ENCODE measurements at regions not wholly inside any gene's neighbourhood (a gene's known extent, or its start where the extent isn't known, plus 50 kb on each side); places are given as distances from the start of the nearest gene placed in this dataset.
"Not testable (repeated sequence)": the region's sequence is repeated elsewhere in the genome, so short reads cannot be mapped to it uniquely, and the experiment has no call there.

- Mint-ChIP-seq H3K9me3 (no peaks in the 10 kb centered on the region), H3K4me3 (no peak overlapping the region), H3K36me3 (no peaks in the 10 kb centered on the region), H3K27ac (no peak overlapping the region), H3K27me3 (peaks cover 3% of the 10 kb centered on the region), H3K4me1 (no peaks in the 10 kb centered on the region)
- CTCF ChIA-PET, result no interaction called here
- no peak for DNase-seq
These were observed 160.7 kb downstream of the MEX3B start for GRCh38 chr15:81885135-81885534.

- no peaks in the 10 kb centered on the region for H3K4me1 Mint-ChIP-seq
- CTCF ChIA-PET, result no interaction called here
- no peak overlapping the region for H3K4me3 Mint-ChIP-seq
- no peak overlapping the region for H3K27ac Mint-ChIP-seq
- no peaks in the 10 kb centered on the region for H3K27me3 Mint-ChIP-seq
- no peaks in the 10 kb centered on the region for H3K9me3 Mint-ChIP-seq
- H3K36me3 Mint-ChIP-seq, result no peaks in the 10 kb centered on the region
- DNase-seq, result no peak
These were observed 163.3 kb downstream of the MEX3B start for GRCh38 chr15:81882504-81882903.

GRCh38 chr15:81880833-81881232 is 165.0 kb downstream of the MEX3B start:
- CTCF ChIA-PET, result no interaction called here
- Mint-ChIP-seq H3K9me3 (no peaks in the 10 kb centered on the region), H3K4me1 (no peaks in the 10 kb centered on the region), H3K27me3 (no peaks in the 10 kb centered on the region), H3K4me3 (no peak overlapping the region), H3K27ac (no peak overlapping the region), H3K36me3 (no peaks in the 10 kb centered on the region)
- DNase-seq, result no peak

GRCh38 chr15:81880314-81880713 is 165.5 kb downstream of the MEX3B start:
- Mint-ChIP-seq H3K36me3 (no peaks in the 10 kb centered on the region), H3K4me1 (no peaks in the 10 kb centered on the region), H3K27me3 (no peaks in the 10 kb centered on the region), H3K9me3 (no peaks in the 10 kb centered on the region), H3K27ac (no peak overlapping the region), H3K4me3 (no peak overlapping the region)
- no peak for DNase-seq
- CTCF ChIA-PET, result no interaction called here

- DNase-seq, H3K27ac Mint-ChIP-seq, CTCF ChIA-PET, H3K9me3 Mint-ChIP-seq, H3K4me3 Mint-ChIP-seq, H3K4me1 Mint-ChIP-seq, H3K36me3 Mint-ChIP-seq, H3K27me3 Mint-ChIP-seq: not testable (repeated sequence)
These were observed 170.1 kb downstream of the MEX3B start for GRCh38 chr15:81875717-81876116.

GRCh38 chr15:81870746-81871106 is 175.1 kb downstream of the MEX3B start:
- H3K9me3 Mint-ChIP-seq, H3K27ac Mint-ChIP-seq, H3K27me3 Mint-ChIP-seq, H3K4me1 Mint-ChIP-seq, DNase-seq, H3K36me3 Mint-ChIP-seq, CTCF ChIA-PET: not testable (repeated sequence)
- H3K4me3 Mint-ChIP-seq, result peak overlapping the region; percentile 11

- H3K4me1 Mint-ChIP-seq, result not testable (repeated sequence)
These were observed 175.6 kb downstream of the MEX3B start for GRCh38 chr15:81870062-81870745.

GRCh38 chr15:81869161-81869954 is 176.5 kb downstream of the MEX3B start:
- no peak for DNase-seq
- H3K27me3 Mint-ChIP-seq, result peaks cover 3% of the 10 kb centered on the region
- H3K4me1 Mint-ChIP-seq, result no peaks in the 10 kb centered on the region
- CTCF ChIA-PET, result interaction anchor here (0.9 kb wide), 1 partner anchor 17 kb away, joined by 3 read pairs; no protein-coding TSS in a partner anchor
- no peak overlapping the region for H3K27ac Mint-ChIP-seq
- no peaks in the 10 kb centered on the region for H3K36me3 Mint-ChIP-seq
- no peaks in the 10 kb centered on the region for H3K9me3 Mint-ChIP-seq
- H3K4me3 Mint-ChIP-seq, result no peak overlapping the region

More at GRCh38 chr15:81870062-81870745, 175.6 kb downstream of the MEX3B start:
- H3K27me3 Mint-ChIP-seq, H3K27ac Mint-ChIP-seq, DNase-seq, CTCF ChIA-PET, H3K36me3 Mint-ChIP-seq, H3K9me3 Mint-ChIP-seq: not testable (repeated sequence)
- H3K4me3 Mint-ChIP-seq, result peak overlapping the region; percentile 11

- CTCF ChIA-PET, result no interaction called here
- DNase-seq, result no peak
- no peak overlapping the region for H3K4me3 Mint-ChIP-seq
These were observed 179.8 kb downstream of the MEX3B start for GRCh38 chr15:81865850-81866537.

GRCh38 chr15:81863162-81863561 is 182.7 kb downstream of the MEX3B start:
- peaks cover 3% of the 10 kb centered on the region for H3K27me3 Mint-ChIP-seq
- no peaks in the 10 kb centered on the region for H3K4me1 Mint-ChIP-seq
- CTCF ChIA-PET, result no interaction called here
- H3K36me3 Mint-ChIP-seq, result no peaks in the 10 kb centered on the region
- no peaks in the 10 kb centered on the region for H3K9me3 Mint-ChIP-seq
- no peak for DNase-seq
- H3K4me3 Mint-ChIP-seq, result no peak overlapping the region
- no peak overlapping the region for H3K27ac Mint-ChIP-seq

More at GRCh38 chr15:81865850-81866537, 179.8 kb downstream of the MEX3B start:
- H3K36me3 Mint-ChIP-seq, result no peaks in the 10 kb centered on the region
- peaks cover 3% of the 10 kb centered on the region for H3K27me3 Mint-ChIP-seq
- H3K9me3 Mint-ChIP-seq, result no peaks in the 10 kb centered on the region
- H3K4me1 Mint-ChIP-seq, result no peaks in the 10 kb centered on the region
- no peak overlapping the region for H3K27ac Mint-ChIP-seq

GRCh38 chr15:81859737-81860516 is 185.9 kb downstream of the MEX3B start:
- Mint-ChIP-seq H3K27me3 (no peaks in the 10 kb centered on the region), H3K4me1 (no peaks in the 10 kb centered on the region), H3K4me3 (no peak overlapping the region), H3K9me3 (no peaks in the 10 kb centered on the region), H3K27ac (no peak overlapping the region), H3K36me3 (no peaks in the 10 kb centered on the region)
- CTCF ChIA-PET, result no interaction called here
- DNase-seq, result no peak

- no peak for DNase-seq
- CTCF ChIA-PET, result no interaction called here
- no peaks in the 10 kb centered on the region for H3K9me3 Mint-ChIP-seq
- no peaks in the 10 kb centered on the region for H3K36me3 Mint-ChIP-seq
- no peaks in the 10 kb centered on the region for H3K4me1 Mint-ChIP-seq
- H3K27me3 Mint-ChIP-seq, result no peaks in the 10 kb centered on the region
- H3K4me3 Mint-ChIP-seq, result no peak overlapping the region
- H3K27ac Mint-ChIP-seq, result no peak overlapping the region
These were observed 187.2 kb downstream of the MEX3B start for GRCh38 chr15:81858586-81858985.

GRCh38 chr15:81858136-81858535 is 187.7 kb downstream of the MEX3B start:
- Mint-ChIP-seq H3K9me3 (no peaks in the 10 kb centered on the region), H3K27me3 (no peaks in the 10 kb centered on the region)
- no peak for DNase-seq

GRCh38 chr15:81856634-81857026 is 189.2 kb downstream of the MEX3B start:
- no peaks in the 10 kb centered on the region for H3K36me3 Mint-ChIP-seq
- no peaks in the 10 kb centered on the region for H3K9me3 Mint-ChIP-seq
- no peaks in the 10 kb centered on the region for H3K27me3 Mint-ChIP-seq
- DNase-seq, result no peak
- no peaks in the 10 kb centered on the region for H3K4me1 Mint-ChIP-seq
- H3K4me3 Mint-ChIP-seq, result no peak overlapping the region
- CTCF ChIA-PET, result no interaction called here
- H3K27ac Mint-ChIP-seq, result no peak overlapping the region

More at GRCh38 chr15:81858136-81858535, 187.7 kb downstream of the MEX3B start:
- Mint-ChIP-seq H3K36me3 (no peaks in the 10 kb centered on the region), H3K4me1 (no peaks in the 10 kb centered on the region), H3K27ac (no peak overlapping the region), H3K4me3 (no peak overlapping the region)
- CTCF ChIA-PET, result no interaction called here

Data from activated naive CD4-positive, alpha-beta T cell treated with anti-CD3 and anti-CD28 coated beads, Interleukin-2, amount 10 ng/mL, durations not matched to agents 7 days and 5 days (primary cell).